ENCODE measurements at regions not wholly inside any gene's neighbourhood (a gene's known extent, or its start where the extent isn't known, plus 50 kb on each side); places are given as distances from the start of the nearest gene placed in this dataset.

GRCh38 chr22:19663821-19664355, 50.4 kb upstream of the SEPTIN5 start:
- no peak for DNase-seq

GRCh38 chr22:19664406-19664805, 49.9 kb upstream of the SEPTIN5 start:
- no peak for DNase-seq

Measured in activated CD4-positive, alpha-beta T cell treated with anti-CD3 and anti-CD28 coated beads for 48 hours (primary cell).